ENCODE measurements at regions not wholly inside any gene's neighbourhood (a gene's known extent, or its start where the extent isn't known, plus 50 kb on each side); places are given as distances from the start of the nearest gene placed in this dataset.
"Not testable (repeated sequence)": the region's sequence is repeated elsewhere in the genome, so short reads cannot be mapped to it uniquely, and the experiment has no call there.

DNA sequence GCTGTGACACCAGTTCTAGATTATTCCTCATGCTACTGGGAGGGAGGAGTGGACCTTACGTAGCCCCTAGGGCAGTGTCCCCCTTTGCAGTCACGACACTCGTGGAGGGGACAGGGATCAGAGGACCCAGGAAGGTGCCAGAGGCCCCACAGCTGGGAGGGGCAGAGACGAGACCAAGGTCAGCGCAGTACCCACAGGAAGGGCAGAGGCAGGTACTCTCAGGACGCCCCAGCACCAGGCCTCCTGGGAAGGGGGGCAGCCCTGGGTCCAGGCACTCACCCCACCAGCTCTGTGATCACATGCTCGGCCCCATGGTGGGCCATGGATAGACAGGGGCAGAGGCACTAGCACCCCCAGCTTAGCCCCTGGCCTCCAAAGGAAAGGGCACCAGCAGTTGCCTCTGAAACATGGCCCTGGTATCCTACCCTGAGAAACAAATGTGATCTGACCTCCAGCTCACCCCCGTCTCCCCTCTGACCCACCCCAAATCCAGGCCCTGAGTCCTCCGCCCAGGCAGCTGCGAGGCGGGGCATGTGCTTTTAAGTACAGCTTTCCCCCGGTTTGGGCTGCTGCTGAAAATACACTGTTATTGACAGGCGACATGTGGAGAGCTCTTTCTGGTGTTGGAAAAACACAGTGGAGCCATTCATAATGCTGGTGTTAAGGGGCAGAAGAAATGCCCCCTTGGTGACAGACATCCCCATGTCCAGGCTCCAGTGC is 361.9 kb downstream of the C16orf95 start:
- Histone ChIP-seq H3K4me3 (replicated peaks in 1 of 4; ENCODE audit: control extremely low read depth in 1 of 4, insufficient read depth in 1 of 4, low read depth in 3 of 4, low read length in 4 of 4) (no peak overlapping the region), H3K79me2 (ENCODE audit: control insufficient read depth, insufficient read depth, low read length) (no peaks in the 10 kb centered on the region), H3K4me1 (ENCODE audit: control insufficient read depth, extremely low read depth, insufficient read depth, low read length) (peaks cover 9% of the 10 kb centered on the region), H3K9me3 (ENCODE audit: control insufficient read depth, insufficient read depth, low read depth, low read length) (no peaks in the 10 kb centered on the region), H3K36me3 (ENCODE audit: control insufficient read depth, insufficient read depth, low read length) (no peaks in the 10 kb centered on the region), H3K9ac (ENCODE audit: insufficient read depth, low read length) (no peak overlapping the region), H3K27ac (ENCODE audit: insufficient read depth, low read length) (no peak overlapping the region), H3K4me2 (ENCODE audit: extremely low read depth, insufficient read depth, low read length) (no peak overlapping the region), H3K27me3 (ENCODE audit: control insufficient read depth, insufficient read depth, low read length) (no peaks in the 10 kb centered on the region), H4K20me1 (ENCODE audit: control insufficient read depth, extremely low read depth, insufficient read depth, low read length) (no peaks in the 10 kb centered on the region), H2AFZ (ENCODE audit: low read length) (no peak overlapping the region)
- DNase-seq (ENCODE audit: low read depth in 2 of 2) = no peak
- TF ChIP-seq, protein P1, sequence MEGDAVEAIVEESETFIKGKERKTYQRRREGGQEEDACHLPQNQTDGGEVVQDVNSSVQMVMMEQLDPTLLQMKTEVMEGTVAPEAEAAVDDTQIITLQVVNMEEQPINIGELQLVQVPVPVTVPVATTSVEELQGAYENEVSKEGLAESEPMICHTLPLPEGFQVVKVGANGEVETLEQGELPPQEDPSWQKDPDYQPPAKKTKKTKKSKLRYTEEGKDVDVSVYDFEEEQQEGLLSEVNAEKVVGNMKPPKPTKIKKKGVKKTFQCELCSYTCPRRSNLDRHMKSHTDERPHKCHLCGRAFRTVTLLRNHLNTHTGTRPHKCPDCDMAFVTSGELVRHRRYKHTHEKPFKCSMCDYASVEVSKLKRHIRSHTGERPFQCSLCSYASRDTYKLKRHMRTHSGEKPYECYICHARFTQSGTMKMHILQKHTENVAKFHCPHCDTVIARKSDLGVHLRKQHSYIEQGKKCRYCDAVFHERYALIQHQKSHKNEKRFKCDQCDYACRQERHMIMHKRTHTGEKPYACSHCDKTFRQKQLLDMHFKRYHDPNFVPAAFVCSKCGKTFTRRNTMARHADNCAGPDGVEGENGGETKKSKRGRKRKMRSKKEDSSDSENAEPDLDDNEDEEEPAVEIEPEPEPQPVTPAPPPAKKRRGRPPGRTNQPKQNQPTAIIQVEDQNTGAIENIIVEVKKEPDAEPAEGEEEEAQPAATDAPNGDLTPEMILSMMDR (conservative IDR thresholded peaks at IDR 0.05 in 1 of 2, IDR thresholded peaks at IDR 0.05 in 1 of 2; ENCODE audit: low read depth in 1 of 2, low read length in 2 of 2) = no peak
- no peak for TF ChIP-seq EZH2 (IDR thresholded peaks at IDR 0.05; ENCODE audit: low read length, missing control alignments)

DNA sequence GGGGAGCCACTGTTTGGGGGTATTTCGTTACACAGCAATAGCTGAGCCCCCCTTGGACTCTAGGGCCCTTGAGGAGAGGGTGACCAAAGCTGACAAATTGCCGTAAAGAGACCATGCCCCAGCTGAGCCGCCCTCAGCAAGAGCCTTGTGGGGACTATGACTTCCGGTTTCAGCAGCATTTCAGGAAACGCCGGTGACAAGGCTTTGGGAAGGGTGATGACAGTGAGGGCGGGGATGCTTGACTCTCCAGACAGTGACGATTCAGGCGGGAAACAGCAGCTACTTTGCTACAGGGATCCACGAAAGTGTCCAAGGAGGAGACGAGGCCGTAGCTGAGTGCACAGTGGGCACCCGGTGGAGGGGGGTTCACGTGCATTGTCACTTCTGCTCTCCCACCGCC is 360.8 kb downstream of the C16orf95 start:
- no peak for TF ChIP-seq EZH2 (IDR thresholded peaks at IDR 0.05; ENCODE audit: low read length, missing control alignments)
- TF ChIP-seq, protein P1 (conservative IDR thresholded peaks at IDR 0.05 in 1 of 2, IDR thresholded peaks at IDR 0.05 in 1 of 2; ENCODE audit: low read depth in 1 of 2, low read length in 2 of 2) = no peak

DNA sequence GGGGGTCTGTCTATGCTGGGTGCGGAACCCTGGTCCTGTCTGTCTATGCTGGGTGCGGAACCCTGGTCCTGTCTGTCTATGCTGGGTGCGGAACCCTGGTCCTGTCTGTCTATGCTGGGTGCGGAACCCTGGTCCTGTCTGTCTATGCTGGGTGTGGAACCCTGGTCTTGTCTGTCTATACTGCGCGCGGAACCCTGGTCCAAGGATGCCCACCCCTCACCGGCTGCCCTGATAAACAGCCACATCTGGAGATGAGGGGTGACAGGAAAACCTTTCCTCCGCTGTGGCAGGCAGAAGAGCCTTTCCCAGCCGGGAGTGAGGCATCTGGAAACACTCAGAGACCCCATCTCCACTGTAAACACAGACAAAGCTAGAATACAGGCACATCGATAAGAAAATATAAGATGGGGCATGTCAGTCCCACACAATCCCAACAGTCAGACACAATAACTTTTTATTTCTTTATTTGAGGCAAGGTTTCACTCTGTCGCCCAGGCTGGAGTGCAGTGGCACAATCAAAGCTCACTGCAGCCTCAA is 359.5 kb downstream of the C16orf95 start:
- H3K36me3 ChIP-seq (ENCODE audit: control insufficient read depth, insufficient read depth, low read length) = not testable (repeated sequence)

More for the DNA sequence above, 360.8 kb downstream of the C16orf95 start:
- no peak overlapping the region for H3K4me3 ChIP-seq (replicated peaks in 1 of 4; ENCODE audit: control extremely low read depth in 1 of 4, insufficient read depth in 1 of 4, low read depth in 3 of 4, low read length in 4 of 4)
- no peaks in the 10 kb centered on the region for H3K36me3 ChIP-seq (ENCODE audit: control insufficient read depth, insufficient read depth, low read length)
- no peak overlapping the region for H3K4me2 ChIP-seq (ENCODE audit: extremely low read depth, insufficient read depth, low read length)
- H3K4me1 ChIP-seq (ENCODE audit: control insufficient read depth, extremely low read depth, insufficient read depth, low read length) = peaks cover 11% of the 10 kb centered on the region
- H3K9me3 ChIP-seq (ENCODE audit: control insufficient read depth, insufficient read depth, low read depth, low read length) = no peaks in the 10 kb centered on the region
- H3K27me3 ChIP-seq (ENCODE audit: control insufficient read depth, insufficient read depth, low read length) = no peaks in the 10 kb centered on the region
- H3K9ac ChIP-seq (ENCODE audit: insufficient read depth, low read length) = no peak overlapping the region
- no peaks in the 10 kb centered on the region for H4K20me1 ChIP-seq (ENCODE audit: control insufficient read depth, extremely low read depth, insufficient read depth, low read length)
- H2AFZ ChIP-seq (ENCODE audit: low read length) = no peak overlapping the region
- no peaks in the 10 kb centered on the region for H3K79me2 ChIP-seq (ENCODE audit: control insufficient read depth, insufficient read depth, low read length)
- H3K27ac ChIP-seq (ENCODE audit: insufficient read depth, low read length) = no peak overlapping the region
- DNase-seq (ENCODE audit: low read depth in 2 of 2) = no peak

More for the DNA sequence above, 359.5 kb downstream of the C16orf95 start:
- not testable (repeated sequence) for H4K20me1 ChIP-seq (ENCODE audit: control insufficient read depth, extremely low read depth, insufficient read depth, low read length); DNase-seq (ENCODE audit: low read depth in 2 of 2); H3K9me3 ChIP-seq (ENCODE audit: control insufficient read depth, insufficient read depth, low read depth, low read length); H3K27ac ChIP-seq (ENCODE audit: insufficient read depth, low read length); H3K4me3 ChIP-seq (replicated peaks in 1 of 4; ENCODE audit: control extremely low read depth in 1 of 4, insufficient read depth in 1 of 4, low read depth in 3 of 4, low read length in 4 of 4); H3K4me2 ChIP-seq (ENCODE audit: extremely low read depth, insufficient read depth, low read length); H3K4me1 ChIP-seq (ENCODE audit: control insufficient read depth, extremely low read depth, insufficient read depth, low read length); H3K79me2 ChIP-seq (ENCODE audit: control insufficient read depth, insufficient read depth, low read length); H3K9ac ChIP-seq (ENCODE audit: insufficient read depth, low read length); H3K27me3 ChIP-seq (ENCODE audit: control insufficient read depth, insufficient read depth, low read length); H2AFZ ChIP-seq (ENCODE audit: low read length)
